VCaP (cell line): ENCODE measurements at regions not wholly inside any gene's neighbourhood (a gene's known extent, or its start where the extent isn't known, plus 50 kb on each side); places are given as distances from the start of the nearest gene placed in this dataset.
"Not testable (repeated sequence)": the region's sequence is repeated elsewhere in the genome, so short reads cannot be mapped to it uniquely, and the experiment has no call there.

Source experiments
- H3K27ac ChIP-seq: fragments of 450-650 bp; 2 replicates; pipeline ENCODE4 v1.5.1; 2017
- TF ChIP-seq, protein P1 (sequence below): fragments of 450-650 bp; conservative IDR thresholded peaks from 2 replicates; pipeline ENCODE4 v1.5.1; 2017; ENCODE audit warnings: mild to moderate bottlenecking, moderate library complexity

- TF ChIP-seq, protein P1, sequence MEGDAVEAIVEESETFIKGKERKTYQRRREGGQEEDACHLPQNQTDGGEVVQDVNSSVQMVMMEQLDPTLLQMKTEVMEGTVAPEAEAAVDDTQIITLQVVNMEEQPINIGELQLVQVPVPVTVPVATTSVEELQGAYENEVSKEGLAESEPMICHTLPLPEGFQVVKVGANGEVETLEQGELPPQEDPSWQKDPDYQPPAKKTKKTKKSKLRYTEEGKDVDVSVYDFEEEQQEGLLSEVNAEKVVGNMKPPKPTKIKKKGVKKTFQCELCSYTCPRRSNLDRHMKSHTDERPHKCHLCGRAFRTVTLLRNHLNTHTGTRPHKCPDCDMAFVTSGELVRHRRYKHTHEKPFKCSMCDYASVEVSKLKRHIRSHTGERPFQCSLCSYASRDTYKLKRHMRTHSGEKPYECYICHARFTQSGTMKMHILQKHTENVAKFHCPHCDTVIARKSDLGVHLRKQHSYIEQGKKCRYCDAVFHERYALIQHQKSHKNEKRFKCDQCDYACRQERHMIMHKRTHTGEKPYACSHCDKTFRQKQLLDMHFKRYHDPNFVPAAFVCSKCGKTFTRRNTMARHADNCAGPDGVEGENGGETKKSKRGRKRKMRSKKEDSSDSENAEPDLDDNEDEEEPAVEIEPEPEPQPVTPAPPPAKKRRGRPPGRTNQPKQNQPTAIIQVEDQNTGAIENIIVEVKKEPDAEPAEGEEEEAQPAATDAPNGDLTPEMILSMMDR = no peak
- H3K27ac ChIP-seq = no peak overlapping the region
These were observed 61.3 kb downstream of the FOXA2 start for GRCh38 chr20:22523128-22523498.

DNA sequence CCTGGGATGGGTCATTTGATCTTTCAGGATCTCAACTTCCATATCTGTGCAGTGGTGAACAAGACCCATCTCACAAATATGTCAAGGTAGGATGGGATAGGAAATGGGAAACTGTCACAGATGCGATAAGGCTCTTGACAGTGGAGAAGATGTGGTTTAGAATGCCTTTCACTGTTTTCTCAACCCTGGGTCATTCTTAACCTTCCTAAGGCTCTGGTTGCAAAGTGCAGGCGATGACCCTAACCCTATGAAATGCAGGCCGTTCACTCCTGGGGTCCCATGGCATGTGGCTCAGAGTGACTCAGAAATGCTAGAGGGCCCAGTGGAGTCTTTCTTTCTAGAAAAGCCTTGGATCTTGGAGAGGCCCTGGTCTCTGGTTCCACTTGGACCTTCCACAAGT lies 61.7 kb downstream of the FOXA2 start:
- H3K27ac ChIP-seq = no peak overlapping the region
- TF ChIP-seq, protein P1 = no peak

DNA sequence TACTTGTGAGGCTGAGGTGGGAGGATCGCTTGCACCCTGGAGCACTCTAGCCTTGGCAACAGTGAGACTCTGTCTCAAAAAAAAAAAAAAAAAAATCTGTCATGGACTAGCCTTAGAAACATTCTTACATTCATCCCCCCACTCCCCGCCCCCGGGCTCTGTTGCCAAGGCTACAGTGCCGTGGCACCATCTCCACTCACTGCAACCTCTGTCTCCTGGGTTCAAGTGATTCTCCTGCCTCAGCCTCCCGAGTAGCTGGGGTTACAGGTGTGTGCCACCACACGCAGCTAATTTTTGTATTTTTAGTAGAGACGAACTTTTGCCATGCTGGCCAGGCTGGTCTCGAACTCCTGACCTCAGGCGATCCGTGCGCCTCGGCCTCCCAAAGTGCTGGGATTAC lies 62.4 kb downstream of the FOXA2 start:
- not testable (repeated sequence) for H3K27ac ChIP-seq

- TF ChIP-seq, protein P1 = no peak
- no peak overlapping the region for H3K27ac ChIP-seq
These were observed 64.0 kb downstream of the FOXA2 start for GRCh38 chr20:22520381-22520780.

GRCh38 chr20:22515264-22515663 lies 69.1 kb downstream of the FOXA2 start:
- TF ChIP-seq, protein P1 = no peak
- H3K27ac ChIP-seq = no peak overlapping the region

DNA sequence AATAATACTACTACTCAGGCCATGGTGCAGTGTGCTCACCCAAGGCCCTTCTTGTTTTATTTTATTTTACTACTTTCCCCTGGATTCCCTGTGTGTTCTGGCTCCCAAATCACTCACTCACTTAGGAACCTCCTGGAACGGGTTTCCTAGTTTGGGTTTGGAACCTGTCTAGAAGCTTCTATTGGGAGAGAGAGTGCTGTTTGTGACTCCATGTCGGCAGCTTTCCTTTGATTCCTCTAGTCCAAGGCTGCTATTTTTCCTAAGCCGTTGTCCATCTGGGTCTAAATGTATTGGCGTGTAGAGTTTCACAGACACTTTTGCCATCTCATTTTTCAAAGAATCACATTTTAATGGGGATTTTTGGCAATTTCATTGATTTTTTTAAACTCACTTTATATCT lies 70.8 kb downstream of the FOXA2 start:
- TF ChIP-seq, protein P1 = no peak
- H3K27ac ChIP-seq = peak overlapping the region; percentile 56; the same call in 1 of the 2 replicates

- H3K27ac ChIP-seq = peak overlapping the region; percentile 56
- TF ChIP-seq, protein P1 = no peak
These were observed 71.4 kb downstream of the FOXA2 start for GRCh38 chr20:22512911-22513489.

- TF ChIP-seq, protein P1 = no peak
- peak overlapping the region; percentile 56 for H3K27ac ChIP-seq
These were observed 72.1 kb downstream of the FOXA2 start for GRCh38 chr20:22511943-22512910.
